ENCODE measurements at regions not wholly inside any gene's neighbourhood (a gene's known extent, or its start where the extent isn't known, plus 50 kb on each side); places are given as distances from the start of the nearest gene placed in this dataset.

- peak; percentile 45 for DNase-seq
Observed at GRCh38 chr2:181788897-181789555, 102.5 kb upstream of the ITPRID2 start.

GRCh38 chr2:181789827-181790448, 101.6 kb upstream of the ITPRID2 start:
- H3K9ac ChIP-seq = no peak overlapping the region
- DNase-seq = no peak

More at GRCh38 chr2:181788897-181789555, 102.5 kb upstream of the ITPRID2 start:
- Histone ChIP-seq H3K27me3 (replicated peaks; ENCODE audit: insufficient read depth) (no peaks in the 10 kb centered on the region), H4K20me1 (ENCODE audit: insufficient read depth) (no peaks in the 10 kb centered on the region), H3K27ac (no peak overlapping the region), H3K4me2 (ENCODE audit: unreplicated experiment) (no peak overlapping the region), H3K4me3 (no peak overlapping the region), H2AFZ (no peak overlapping the region), H3K9me3 (ENCODE audit: low read depth) (no peaks in the 10 kb centered on the region), H3K9ac (no peak overlapping the region), H3K9me2 (ENCODE audit: insufficient read depth) (no peaks in the 10 kb centered on the region), H3K36me3 (ENCODE audit: low read depth) (no peaks in the 10 kb centered on the region), H3K4me1 (ENCODE audit: insufficient read depth) (peaks cover 51% of the 10 kb centered on the region), H3K79me2 (ENCODE audit: insufficient read depth) (no peaks in the 10 kb centered on the region), H3F3A (ENCODE audit: insufficient read depth) (peaks cover 42% of the 10 kb centered on the region)
- TF ChIP-seq EZH2 (IDR thresholded peaks at IDR 0.05; ENCODE audit: insufficient read depth, poor library complexity, severe bottlenecking) (no peak), EZH2phosphoT487 (IDR thresholded peaks at IDR 0.05; ENCODE audit: insufficient read depth, low read depth) (no peak)
- in situ Hi-C loops (cut with MboI) = no loop called here
- WGBS, 2 experiments (ENCODE audit: low coverage in 1 of 2, low lambda C conversion rate in 2 of 2, missing lambda C conversion rate in 2 of 2) = 87 to 94% methylated on average over 3 of the region's 3 CpGs

DNA sequence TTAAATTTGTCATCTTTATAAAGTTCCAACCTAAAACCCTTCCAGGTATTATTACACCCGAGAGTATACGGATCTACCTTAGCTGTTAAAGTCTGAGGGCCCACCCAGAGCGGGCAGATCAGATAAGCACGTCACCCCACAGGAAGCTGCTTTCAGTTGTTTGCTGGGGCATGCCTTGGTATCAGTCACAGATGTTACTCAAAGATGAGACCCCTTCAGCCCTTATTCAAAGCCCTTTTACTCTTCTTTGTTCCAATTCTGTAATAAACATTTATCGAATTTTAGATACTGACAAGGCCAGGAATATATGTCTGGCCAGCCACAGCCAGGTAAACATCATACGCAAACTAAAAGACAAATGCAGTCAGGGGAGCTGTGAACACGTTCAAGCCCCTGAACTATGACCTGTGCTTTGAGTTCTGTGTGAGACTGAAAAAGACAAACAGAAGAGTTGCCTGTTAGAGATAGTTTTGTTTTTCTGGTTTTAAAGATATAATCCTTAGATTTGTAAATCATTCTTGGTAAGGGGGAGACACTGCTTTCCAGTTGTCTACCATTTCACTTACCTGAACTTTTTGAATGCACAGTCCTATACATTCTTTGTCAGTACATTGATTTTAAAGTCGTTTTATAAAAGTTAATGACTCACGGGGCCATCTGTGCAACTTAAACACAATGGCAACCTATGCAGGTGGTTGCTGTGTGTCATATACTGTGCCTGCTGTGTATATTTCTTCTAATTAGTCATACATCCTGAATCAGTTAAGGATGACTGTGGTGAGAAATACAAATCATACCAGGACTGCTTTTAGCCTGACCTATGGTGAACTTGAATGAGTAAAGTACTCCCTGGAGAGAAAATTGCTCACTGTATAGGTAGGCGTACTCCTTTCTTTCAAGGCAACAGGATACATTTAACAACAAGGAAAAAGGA, 100.5 kb upstream of the ITPRID2 start:
- peak; percentile 95 for DNase-seq
- Histone ChIP-seq H3K9ac (peak overlapping the region; percentile 8; the same call in 1 of the 2 replicates), H3K27me3 (replicated peaks; ENCODE audit: insufficient read depth) (no peaks in the 10 kb centered on the region), H3K4me1 (ENCODE audit: insufficient read depth) (peaks cover 34% of the 10 kb centered on the region), H3F3A (ENCODE audit: insufficient read depth) (peaks cover 24% of the 10 kb centered on the region), H3K36me3 (ENCODE audit: low read depth) (no peaks in the 10 kb centered on the region), H3K4me2 (ENCODE audit: unreplicated experiment) (peak overlapping the region; percentile 65), H3K9me2 (ENCODE audit: insufficient read depth) (no peaks in the 10 kb centered on the region), H3K9me3 (ENCODE audit: low read depth) (no peaks in the 10 kb centered on the region), H2AFZ (0 out of 2 replicates have a peak overlapping the region, but pooled peaks have one; percentile 7), H4K20me1 (ENCODE audit: insufficient read depth) (no peaks in the 10 kb centered on the region), H3K4me3 (peak overlapping the region; percentile 38), H3K79me2 (ENCODE audit: insufficient read depth) (no peaks in the 10 kb centered on the region), H3K27ac (peak overlapping the region; percentile 68)
- in situ Hi-C loops (cut with MboI) = no loop called here
- TF ChIP-seq EZH2phosphoT487 (IDR thresholded peaks at IDR 0.05; ENCODE audit: insufficient read depth, low read depth) = 0 out of 2 replicates have a peak, but pooled peaks have one; percentile 75
- TF ChIP-seq EZH2 (IDR thresholded peaks at IDR 0.05; ENCODE audit: insufficient read depth, poor library complexity, severe bottlenecking) = no peak
- 50 to 51% methylated on average over 10 of the region's 10 CpGs for WGBS, 2 experiments (ENCODE audit: low coverage in 1 of 2, low lambda C conversion rate in 2 of 2, missing lambda C conversion rate in 2 of 2)

More at GRCh38 chr2:181789827-181790448, 101.6 kb upstream of the ITPRID2 start:
- Histone ChIP-seq H3K27ac (no peak overlapping the region), H3K4me2 (ENCODE audit: unreplicated experiment) (no peak overlapping the region), H4K20me1 (ENCODE audit: insufficient read depth) (no peaks in the 10 kb centered on the region), H3K9me3 (ENCODE audit: low read depth) (no peaks in the 10 kb centered on the region), H2AFZ (no peak overlapping the region), H3K36me3 (ENCODE audit: low read depth) (no peaks in the 10 kb centered on the region), H3K79me2 (ENCODE audit: insufficient read depth) (no peaks in the 10 kb centered on the region), H3K4me1 (ENCODE audit: insufficient read depth) (peaks cover 44% of the 10 kb centered on the region), H3F3A (ENCODE audit: insufficient read depth) (peaks cover 35% of the 10 kb centered on the region), H3K27me3 (replicated peaks; ENCODE audit: insufficient read depth) (no peaks in the 10 kb centered on the region), H3K4me3 (no peak overlapping the region), H3K9me2 (ENCODE audit: insufficient read depth) (no peaks in the 10 kb centered on the region)
- 96 to 99% methylated on average over 4 of the region's 4 CpGs for WGBS, 2 experiments (ENCODE audit: low coverage in 1 of 2, low lambda C conversion rate in 2 of 2, missing lambda C conversion rate in 2 of 2)
- TF ChIP-seq EZH2 (IDR thresholded peaks at IDR 0.05; ENCODE audit: insufficient read depth, poor library complexity, severe bottlenecking) (no peak), EZH2phosphoT487 (IDR thresholded peaks at IDR 0.05; ENCODE audit: insufficient read depth, low read depth) (no peak)
- in situ Hi-C loops (cut with MboI) = no loop called here

- TF ChIP-seq EZH2 (IDR thresholded peaks at IDR 0.05; ENCODE audit: insufficient read depth, poor library complexity, severe bottlenecking) (no peak), EZH2phosphoT487 (IDR thresholded peaks at IDR 0.05; ENCODE audit: insufficient read depth, low read depth) (no peak)
- Histone ChIP-seq H3K4me1 (ENCODE audit: insufficient read depth) (peaks cover 30% of the 10 kb centered on the region), H3K36me3 (ENCODE audit: low read depth) (no peaks in the 10 kb centered on the region), H3K9ac (no peak overlapping the region), H3K27me3 (replicated peaks; ENCODE audit: insufficient read depth) (no peaks in the 10 kb centered on the region), H3K4me2 (ENCODE audit: unreplicated experiment) (no peak overlapping the region), H3K4me3 (no peak overlapping the region), H3K9me2 (ENCODE audit: insufficient read depth) (no peaks in the 10 kb centered on the region), H3K27ac (no peak overlapping the region), H4K20me1 (ENCODE audit: insufficient read depth) (no peaks in the 10 kb centered on the region), H3K79me2 (ENCODE audit: insufficient read depth) (no peaks in the 10 kb centered on the region), H2AFZ (no peak overlapping the region), H3K9me3 (ENCODE audit: low read depth) (no peaks in the 10 kb centered on the region), H3F3A (ENCODE audit: insufficient read depth) (peaks cover 23% of the 10 kb centered on the region)
- in situ Hi-C loops (cut with MboI) = no loop called here
- WGBS, 2 experiments (ENCODE audit: low coverage in 1 of 2, low lambda C conversion rate in 2 of 2, missing lambda C conversion rate in 2 of 2) = 63 to 83% methylated on average over 1 of the region's 1 CpG
- no peak for DNase-seq
Observed at GRCh38 chr2:181792906-181793305, 98.6 kb upstream of the ITPRID2 start.

Measured in GM23248 (cell line).